GM18907 (cell line): ENCODE measurements at regions not wholly inside any gene's neighbourhood (a gene's known extent, or its start where the extent isn't known, plus 50 kb on each side); places are given as distances from the start of the nearest gene placed in this dataset.
"Not testable (repeated sequence)": the region's sequence is repeated elsewhere in the genome, so short reads cannot be mapped to it uniquely, and the experiment has no call there.

Source experiments
- ATAC-seq: cut with Tn5 transposase; IDR thresholded peaks from one replicate; pipeline ENCODE4 v1.9.1; 2021; ENCODE audit warnings: mild to moderate bottlenecking, moderate library complexity; ENCODE audit not compliant: unreplicated experiment

DNA sequence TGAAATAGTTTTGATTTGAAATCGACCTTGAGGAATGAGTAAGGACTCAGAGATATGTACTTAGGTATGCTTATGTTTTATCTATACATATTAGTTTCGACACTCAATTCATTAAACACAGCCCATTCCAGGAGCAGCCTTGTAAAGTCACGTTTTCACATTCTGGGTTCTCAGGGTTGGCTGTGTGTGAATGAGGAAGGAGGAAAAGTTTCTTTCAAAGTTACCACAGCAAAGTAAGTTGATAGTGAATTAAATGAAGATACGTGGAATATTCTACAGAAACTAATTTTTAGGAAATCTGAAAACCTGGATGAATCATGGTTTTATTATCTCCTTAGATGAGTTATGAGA lies 133.5 kb downstream of the C3orf38 start:
- no peak for ATAC-seq

DNA sequence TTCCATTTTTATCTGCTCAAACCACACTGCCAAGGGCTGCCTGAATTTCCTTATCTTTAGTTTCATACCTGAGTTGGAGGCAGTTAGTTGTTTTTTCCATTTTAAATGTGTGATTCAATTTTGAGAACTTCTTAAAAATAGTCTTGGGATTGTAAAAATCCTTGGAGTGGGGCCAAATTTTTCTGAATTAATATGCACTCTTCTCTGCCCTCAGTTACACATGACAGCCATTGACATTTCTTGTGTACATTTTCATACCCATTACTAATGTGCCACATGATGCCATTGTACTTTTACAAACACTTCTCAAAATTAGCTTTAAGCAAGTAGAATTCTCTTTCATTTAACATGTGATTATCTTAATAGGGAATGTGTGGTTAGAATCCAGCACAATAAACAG lies 141.7 kb downstream of the C3orf38 start:
- ATAC-seq, result no peak

DNA sequence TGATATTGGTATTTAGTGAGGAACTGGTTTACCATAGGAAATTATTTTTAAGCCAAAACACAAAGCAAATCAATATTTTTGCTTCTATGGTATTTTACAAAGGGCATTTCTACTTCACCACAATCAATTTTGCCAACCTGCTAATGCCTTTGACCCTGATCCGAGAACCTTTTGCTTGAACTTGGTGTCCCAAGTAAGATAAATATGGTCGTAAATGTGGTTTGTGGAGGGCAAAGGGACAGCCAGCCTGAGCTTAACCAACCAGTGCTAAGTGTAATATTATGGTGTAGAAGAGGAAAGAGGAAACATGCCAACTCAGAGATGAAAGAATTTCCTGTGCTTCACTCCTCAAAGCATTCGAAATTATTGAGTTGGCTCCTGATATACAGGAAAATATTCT lies 148.4 kb downstream of the C3orf38 start:
- no peak for ATAC-seq

DNA sequence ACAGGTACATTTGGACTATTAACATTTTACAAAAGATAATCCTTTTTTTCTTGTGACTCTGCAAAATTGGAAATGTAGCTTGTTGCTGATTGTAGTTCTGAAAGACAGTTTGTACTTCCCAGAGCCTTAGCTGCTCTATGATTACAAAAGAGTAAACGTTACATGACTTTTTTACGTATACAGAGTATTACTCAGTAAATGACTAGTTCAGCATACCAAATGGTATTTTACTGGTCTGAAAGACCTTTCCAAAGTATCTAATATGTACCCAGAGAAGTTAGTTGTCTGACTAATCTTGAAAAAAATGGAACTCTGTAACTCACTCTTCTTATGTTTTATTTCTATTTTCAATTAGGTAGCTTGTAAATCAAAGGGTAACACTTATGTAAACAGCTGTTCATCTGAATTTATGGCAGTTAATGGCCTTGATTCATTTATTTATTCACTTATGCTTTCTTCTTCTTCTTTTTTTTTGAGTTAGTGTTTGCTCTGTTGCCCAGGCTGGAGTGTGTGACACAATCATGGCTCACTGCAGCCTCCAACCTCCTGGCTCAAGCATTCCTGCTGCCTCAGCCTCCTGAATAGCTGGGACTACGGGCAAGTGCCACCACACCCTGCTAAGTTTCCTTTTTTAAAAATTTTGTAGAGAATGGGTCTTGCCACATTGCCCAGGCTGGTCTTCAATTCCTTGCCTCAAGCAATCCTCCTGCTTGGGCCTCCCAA lies 151.7 kb downstream of the C3orf38 start:
- no peak for ATAC-seq

DNA sequence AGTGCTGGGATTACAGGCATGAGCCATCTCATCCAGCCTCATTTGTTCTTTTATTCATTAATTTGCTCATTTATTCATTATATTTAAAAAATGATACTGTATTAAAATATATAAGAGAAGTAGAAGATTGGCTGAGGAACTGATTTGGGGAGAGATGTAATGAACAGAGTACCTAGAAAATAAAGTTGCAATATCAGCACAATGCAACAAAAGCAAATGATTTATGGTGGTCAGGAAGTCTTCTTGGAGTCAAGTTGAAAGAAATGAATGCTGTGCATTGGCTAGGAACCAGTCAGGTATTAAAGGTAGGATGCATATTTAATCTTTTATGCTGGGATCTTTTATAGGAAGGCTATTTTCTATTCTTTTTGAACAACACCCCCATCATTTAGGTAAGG lies 152.2 kb downstream of the C3orf38 start:
- ATAC-seq, result no peak

DNA sequence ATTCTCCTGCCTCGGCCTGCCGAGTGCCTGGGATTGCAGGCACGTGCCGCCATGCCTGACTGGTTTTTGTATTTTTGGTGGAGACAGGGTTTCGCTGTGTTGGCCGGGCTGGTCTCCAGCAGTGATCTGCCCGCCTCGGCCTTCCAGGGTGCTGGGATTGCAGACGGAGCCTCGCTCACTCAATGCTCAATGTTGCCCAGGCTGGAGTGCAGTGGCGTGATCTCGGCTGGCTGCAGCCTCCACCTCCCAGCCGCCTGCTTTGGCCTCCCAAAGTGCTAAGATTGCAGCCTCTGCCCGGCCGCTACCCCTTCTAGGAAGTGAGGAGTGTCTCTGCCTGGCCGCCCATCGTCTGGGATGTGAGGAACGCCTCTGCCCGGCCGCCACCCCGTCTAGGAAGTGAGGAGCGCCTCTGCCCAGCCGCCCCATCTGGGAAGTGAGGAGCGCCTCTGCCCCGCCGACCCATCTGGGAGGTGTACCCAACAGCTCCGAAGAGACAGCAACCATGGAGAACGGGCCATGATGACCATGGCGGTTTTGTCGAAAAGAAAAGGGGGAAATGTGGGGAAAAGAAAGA lies 153.7 kb downstream of the C3orf38 start:
- not testable (repeated sequence) for ATAC-seq

DNA sequence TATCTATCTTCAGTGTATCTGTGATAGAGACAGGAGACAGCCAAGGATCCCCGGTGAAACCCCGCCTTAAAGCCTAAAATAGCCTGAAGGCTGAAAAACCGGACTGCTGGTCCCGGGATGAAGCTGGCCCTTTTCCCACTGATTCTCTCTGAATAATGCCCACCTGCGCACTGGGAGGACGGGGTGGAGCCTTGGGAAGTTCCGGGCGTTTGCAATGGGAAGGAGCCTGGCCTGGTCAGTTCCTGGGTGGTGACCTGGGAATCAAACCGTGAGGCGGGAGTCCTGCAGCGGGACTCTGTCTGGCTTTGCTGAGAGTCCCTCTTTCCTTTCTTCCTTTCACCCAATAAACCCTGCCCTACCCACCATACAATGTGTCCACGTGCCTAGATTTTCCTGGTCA lies 157.9 kb downstream of the C3orf38 start:
- no peak for ATAC-seq

DNA sequence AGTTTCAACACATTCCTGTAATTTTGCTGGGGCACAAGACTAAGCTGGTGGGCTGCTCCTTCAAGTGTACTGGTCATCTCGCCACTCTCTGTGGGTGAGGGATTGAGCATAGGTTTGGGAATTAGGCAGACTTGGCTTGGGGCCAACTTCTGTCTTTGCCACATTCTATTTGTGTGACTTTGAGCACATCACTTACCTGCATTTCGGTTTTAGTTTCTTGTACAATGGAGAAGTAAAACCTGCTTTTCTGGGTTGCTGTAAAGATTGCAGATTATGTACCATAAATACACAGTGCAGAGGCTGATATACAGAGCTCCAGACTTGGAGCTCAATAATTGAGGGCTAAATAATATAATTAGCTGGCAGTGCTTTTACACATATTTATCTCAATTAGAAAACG lies 162.1 kb downstream of the C3orf38 start:
- no peak for ATAC-seq

DNA sequence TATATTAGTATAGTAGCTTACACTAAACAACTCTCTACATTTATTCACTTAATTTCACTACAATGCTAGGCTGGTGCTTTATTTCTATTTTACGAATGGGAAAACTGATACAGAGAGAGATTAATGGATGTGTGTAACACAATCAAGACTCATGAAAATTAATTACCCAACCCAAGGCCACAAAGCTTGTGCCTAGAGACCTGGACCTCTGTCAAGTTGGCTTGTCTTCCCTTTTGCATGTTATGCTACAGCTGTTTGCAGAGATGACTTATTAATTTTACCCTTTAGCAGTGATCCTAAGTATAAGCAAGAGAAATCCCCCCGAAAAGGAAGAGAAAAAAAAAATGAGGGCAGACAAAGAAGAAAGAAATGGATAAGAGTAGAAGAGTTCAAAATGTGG lies 162.5 kb downstream of the C3orf38 start:
- no peak for ATAC-seq

DNA sequence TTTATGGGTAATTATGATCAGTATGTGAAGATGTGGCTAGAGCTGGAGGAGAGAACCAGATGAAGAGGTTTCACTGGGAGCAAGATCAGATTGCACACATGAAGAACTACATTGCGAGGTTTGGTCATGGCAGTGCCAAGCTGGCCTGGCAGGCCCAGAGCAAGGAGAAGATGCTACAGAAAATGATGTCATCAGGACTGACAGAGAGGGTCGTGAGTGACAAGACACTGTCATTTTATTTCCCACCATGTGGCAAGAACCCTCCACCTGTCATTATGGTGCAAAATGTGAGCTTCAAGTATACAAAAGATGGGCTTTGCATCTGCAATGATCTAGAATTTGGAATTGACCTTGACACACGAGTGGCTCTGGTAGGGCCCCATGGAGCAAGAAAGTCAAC lies 168.3 kb downstream of the C3orf38 start:
- no peak for ATAC-seq

DNA sequence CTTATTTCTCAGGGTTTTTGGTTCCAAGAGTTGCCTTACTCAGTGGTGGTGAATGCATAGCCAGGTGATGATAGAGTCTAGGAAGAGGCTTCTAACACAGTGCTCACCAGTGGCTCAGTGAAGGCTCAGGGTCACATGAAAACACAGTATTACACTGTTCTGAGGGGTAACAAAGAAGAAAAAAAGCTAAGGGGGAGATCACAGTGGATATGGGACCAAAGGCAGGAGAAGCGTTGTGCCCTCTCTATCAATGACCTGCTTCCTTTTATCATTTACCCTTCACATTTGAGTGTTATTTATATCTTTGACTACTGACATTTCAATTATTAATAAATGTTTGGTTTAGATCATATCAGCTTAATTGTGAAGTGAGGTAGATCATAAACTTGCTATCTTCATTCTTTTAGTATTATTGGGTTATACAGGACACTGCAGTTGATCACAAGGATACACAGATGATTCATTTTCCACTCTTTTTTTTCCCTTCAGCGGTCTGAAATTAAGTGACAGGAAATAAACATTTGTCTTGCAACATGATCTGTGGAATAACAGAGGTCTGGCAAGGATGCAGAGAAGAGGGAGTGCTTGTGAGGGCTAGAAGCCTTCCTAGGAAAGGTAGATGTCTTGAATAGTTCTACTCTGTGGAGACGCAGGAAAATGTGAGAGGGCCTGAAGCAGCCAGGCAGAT lies 171.7 kb downstream of the C3orf38 start:
- no peak for ATAC-seq

DNA sequence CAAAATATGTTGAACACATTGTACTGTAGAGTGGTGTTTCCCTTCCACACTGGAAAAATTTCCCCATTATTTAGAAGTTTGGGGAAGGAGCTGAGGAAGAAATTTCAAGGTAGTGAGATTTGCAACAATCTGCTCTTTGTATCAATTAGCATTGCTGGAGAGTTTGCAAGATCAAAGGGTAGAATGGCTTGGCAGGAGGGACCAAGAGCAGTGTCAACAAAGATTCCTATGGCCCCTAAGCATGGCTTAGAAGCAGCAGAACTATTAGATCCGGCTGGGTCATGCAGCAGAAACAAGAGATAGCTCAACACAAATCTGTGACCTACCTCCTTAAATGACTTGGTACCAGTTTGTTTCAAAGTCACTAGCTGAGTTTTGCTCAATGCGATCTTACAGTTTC lies 175.0 kb downstream of the C3orf38 start:
- no peak for ATAC-seq

DNA sequence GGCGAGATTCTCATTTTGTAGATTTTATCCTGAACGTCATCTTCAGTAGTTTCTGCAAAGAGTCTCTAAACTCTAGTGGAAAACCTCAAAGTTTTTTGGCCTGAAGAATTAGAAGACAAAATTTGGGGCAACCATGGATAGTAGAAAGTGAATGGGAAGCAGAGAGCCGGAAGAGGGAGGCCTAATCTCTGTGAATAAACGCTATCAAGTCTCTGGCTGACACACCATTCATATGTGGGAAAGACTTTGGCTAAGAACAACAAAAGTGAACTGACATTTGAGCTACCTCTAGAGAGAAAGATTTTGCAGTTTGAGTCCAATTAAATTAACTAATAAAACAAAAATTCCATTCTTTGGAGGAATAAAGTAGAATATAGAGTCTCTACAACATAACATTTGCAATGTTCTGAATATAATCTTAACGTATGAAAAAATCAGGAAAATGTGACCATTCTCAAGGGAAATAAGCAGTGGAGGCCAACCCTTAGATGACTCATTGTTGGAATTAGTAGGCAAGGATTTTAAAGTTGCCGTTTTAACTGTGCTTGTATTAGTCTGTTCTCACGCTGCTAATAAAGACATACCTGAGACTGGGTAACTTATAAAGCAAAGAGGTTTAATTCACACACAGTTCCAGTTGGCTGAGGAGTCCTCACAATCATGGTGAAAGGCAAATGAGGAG lies 184.6 kb downstream of the C3orf38 start:
- ATAC-seq, result no peak

DNA sequence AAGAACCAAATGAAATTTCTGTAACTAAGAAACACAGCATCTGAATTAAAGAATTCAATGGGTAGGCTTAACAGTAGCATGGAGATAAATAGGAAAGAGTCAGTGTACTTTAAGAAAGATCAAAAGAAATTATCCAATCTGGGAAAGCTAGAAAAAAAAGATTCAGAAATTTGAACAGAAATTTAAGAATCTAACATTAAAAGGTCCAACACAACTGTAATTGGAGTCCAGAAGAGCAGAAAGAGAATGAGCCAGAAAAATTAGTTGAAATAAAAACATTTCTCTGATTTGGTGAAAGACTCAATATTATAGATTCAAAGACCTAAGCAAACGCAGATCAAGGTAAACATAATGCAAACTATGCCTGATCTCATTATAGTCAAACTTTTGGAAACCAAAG lies 187.1 kb downstream of the C3orf38 start:
- ATAC-seq, result no peak

DNA sequence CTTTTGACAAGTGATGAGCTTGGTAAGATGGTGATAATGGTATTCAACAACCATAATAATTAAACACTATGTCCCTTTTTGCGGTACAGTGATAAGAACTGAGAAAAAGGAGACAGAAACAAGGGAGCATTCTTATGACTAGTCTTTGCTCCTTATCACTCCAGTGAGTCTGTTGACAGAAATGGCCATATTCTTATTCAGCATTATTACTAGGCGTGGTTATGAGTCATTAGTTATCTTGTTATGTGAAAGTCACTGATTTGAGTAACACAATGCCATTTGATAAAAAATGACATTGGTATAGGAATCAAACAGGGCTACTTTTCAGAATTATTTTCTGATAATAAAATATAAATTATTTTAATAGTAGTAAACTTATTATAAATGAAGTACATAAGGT lies 193.5 kb downstream of the C3orf38 start:
- no peak for ATAC-seq

DNA sequence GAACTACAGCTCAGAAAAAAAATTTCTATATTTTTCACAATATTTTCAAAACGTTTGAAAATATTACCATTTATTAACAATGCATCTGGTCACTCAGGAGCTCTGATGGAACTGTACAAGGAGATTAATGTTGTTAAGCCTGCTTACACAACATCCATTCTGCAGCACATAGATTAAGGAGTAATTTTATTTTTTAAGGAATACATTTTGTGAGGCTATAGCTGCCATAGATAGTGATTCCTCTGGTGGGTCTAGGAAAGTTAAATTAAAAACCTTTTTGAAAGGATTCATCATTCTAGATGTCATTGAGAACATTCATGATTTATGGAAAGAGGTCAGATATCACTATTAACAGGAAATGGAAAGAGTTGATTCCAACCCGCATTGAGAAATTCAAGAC lies 196.9 kb downstream of the C3orf38 start:
- no peak for ATAC-seq

DNA sequence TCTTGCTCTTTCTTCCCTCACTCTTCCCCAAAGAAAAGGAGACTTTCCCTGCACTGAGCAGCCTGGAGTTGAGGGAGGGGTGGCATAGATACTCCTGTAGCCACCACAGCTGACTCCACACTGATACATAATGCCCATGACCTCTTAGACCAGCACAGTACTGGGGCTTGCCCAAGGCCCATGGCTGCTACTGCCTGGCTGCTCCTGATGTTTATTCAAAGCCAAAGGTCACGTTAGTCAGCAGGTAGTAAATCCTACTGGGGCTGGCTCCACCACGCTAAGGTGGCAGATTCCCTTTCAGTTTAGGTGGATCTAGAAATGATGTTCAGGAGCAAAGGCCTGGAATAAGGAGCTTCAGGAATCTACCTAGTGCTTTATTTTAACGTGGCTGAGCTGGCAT lies 212.7 kb downstream of the C3orf38 start:
- ATAC-seq, result no peak

DNA sequence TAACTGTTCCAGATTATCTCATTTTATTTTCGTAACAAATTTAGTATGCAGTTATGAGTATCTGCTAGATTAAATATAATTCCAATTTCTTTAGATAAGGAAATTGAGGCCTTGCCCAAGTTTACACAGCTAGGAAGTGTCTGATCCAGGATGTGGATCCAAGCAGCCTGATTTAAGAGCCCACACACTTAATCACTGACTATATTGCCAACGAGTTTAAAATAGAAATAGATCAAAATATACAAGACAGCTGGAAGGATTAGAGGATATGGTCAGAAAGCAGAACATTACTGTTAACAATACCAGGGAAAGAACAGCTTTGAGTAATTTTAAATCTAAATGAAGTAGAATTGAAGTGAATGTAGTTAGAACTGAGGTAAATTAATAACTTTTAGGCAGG lies 215.2 kb downstream of the C3orf38 start:
- no peak for ATAC-seq

DNA sequence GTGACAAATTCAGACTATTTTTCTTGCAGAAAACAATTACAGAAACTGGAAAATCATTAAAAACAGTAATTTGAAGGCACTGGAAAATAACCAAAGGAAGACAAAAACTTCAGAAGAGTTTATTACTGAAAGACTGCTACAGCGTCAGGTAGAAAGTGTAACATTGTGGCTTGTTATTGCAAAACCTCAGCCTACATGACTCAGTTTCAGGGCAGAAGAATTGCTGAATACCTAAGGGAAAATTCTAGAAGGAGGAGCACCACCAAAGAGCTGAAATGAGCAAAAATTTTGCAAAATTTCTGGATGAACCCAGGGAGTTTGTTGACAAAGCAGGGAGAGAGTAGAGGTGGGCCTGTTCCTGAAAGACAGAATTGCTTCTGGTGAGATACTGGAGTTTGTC lies 219.6 kb downstream of the C3orf38 start:
- ATAC-seq, result no peak

DNA sequence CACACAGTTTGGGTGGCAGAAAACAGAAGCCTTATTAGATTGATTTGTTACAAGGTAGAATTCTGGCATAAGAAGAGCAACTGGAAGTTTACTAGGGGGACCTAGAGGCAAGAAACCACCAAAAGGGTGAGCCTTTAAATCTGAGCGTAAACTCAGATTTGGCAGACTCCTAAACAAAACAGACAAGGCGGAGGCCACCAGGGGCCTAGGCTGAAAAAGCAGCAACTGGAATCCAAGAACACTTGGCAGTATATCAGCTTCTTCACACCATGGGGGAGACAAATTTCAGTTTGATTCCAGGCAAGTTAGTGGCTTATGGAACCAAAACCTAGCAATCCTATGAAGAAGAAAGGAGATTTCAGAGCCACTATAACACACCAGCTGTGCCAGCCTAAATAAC lies 220.0 kb downstream of the C3orf38 start:
- no peak for ATAC-seq

DNA sequence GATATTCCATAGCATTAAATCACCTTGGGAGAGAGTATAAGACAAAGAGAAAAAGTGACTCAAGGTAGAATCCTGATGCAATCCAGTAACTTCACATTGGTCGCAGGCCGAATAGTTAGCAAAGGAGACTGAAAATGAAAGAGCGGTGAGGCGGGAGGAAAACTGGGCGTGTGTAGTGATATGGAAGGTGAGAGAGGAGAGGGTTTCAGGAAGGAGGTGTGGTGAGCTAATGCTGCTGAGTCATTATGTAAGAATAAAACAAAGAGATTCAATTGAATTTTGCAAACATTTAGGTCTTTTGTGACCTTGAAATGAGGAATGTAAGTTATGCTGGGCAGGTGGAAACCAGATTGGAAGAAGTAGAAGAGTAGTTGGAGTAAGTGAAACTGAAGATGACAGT lies 235.3 kb downstream of the C3orf38 start:
- no peak for ATAC-seq

DNA sequence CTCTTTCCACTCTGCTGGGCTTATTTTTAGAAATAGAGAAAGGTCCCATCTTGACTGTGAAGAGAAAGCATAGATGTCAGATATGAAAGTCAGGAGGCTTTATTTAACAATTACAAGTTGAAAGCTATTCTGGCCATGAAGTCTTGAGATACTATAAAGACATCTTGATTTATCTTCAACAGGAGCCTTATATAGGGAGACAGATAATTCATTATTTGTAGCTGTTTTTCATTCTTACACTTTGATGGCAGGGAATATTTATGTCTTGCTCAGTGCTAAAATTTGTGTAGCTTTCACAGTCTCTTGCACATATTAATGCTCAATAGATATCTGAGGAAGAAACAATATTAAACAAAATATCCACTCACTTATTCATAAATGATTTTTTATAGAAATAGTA lies 248.8 kb downstream of the C3orf38 start:
- no peak for ATAC-seq
